DMS79 treated with DMSO at 0.1 percent for 48 hours (cell line): ENCODE measurements at regions not wholly inside any gene's neighbourhood (a gene's known extent, or its start where the extent isn't known, plus 50 kb on each side); places are given as distances from the start of the nearest gene placed in this dataset.
"Not testable (repeated sequence)": the region's sequence is repeated elsewhere in the genome, so short reads cannot be mapped to it uniquely, and the experiment has no call there.

Experiments
- DNase-seq: peaks from one replicate; lab custom pipeline; 2025; lab: John Stamatoyannopoulos, UW

DNA sequence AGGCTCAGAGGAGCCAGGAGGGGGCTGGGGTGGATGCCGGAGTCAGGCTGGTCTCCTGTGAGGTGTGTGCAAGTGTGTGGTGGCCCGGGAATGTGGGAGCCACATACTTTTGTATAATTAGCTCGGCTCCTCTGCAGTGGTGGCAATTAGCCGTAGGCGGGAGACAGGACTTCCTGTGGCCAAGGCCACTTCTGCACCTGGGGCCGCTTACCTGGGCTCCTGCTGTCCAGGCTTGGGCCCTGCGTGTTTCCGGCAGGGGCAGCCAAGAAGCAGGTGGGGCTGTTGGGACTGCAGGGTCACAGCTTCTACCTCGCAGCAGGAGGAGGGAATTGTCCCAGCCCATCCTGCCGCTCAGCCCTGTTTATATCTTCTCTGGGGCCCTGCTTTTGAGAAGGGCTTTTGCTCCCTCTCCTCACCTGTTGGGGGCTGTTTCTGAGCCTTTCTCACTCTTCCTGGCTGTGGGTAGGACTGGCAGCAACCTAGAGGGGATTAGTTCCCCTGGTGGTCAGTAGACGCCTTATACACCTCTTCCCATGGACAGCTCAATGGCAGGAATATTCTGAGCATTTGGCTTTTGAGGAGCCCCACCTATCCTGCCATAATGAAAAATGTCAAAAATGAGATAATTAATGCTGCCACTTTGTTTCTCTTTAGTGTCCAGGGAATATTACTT lies 145.4 kb upstream of the PITX1 start:
- peak; percentile 11 for DNase-seq

DNA sequence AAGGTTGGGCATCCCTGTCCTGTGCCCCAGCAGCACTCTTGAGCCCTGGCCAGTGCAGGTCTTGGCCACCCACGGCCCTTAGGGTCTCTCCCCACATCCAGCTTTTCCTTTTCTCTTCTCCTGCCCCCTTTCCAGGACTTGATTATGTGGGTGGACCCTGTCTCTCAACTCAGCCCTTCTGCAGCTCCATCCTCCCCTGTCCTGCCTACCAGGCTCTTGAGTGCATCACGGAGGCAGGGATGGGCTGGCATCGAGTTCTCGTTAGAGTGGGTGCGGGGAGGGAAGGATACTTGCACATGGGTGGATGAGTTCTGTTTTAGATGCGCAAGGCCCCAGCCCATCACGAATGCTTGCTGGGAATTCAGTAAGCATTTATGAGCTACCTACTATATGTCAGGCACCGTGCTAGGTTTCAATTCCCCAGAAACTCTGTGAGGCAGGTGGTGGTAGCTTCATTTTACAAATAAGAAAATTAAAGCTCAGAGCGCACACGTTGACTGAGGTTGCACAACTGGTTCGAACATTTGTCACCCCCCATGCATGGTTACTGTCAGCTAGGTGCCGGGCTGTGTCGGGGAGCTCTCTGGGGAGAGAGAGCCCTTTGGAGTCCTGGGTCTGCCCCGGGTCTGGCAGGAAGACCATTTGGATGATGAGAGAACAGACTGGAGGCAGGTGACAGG lies 144.6 kb upstream of the PITX1 start:
- no peak for DNase-seq

DNA sequence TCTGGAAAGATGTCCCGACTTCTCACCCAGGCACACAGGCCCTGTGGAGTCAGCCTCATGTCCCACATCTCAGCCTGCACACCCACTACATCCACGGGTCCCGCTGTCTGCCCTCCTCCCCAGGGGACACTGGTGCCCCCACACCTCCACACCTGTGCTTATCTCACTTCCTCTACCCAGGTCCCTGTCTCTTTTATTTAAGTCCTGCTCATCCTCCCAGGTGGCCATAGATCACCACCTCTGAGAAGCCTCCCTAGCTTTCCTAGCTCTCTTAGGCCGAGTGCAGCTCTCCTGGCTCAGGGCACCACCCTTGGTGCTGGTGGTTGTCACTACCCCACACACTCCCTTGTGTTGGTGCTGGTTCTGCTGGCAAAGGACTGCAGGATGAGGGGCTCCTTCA lies 143.6 kb upstream of the PITX1 start:
- DNase-seq = no peak

DNA sequence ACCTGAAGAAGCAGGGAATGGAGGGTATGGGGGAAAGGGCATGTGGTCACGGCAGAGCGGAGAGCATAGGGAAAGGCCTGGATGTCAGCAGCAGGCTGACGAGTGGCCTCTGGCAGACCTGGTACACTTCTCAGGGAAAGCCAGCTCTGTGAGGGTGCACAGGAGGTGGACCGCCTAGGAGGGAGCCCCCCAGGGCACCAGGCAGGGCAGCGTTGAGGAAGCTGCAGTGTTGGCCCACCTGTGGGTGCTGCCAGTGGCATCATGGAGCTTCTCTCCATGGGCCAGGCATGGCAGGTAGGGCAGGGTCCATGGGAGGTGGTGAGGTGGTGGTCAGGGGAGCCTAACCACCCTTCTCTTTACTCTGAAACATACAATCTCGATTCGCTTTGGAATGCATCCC lies 143.0 kb upstream of the PITX1 start:
- no peak for DNase-seq

DNA sequence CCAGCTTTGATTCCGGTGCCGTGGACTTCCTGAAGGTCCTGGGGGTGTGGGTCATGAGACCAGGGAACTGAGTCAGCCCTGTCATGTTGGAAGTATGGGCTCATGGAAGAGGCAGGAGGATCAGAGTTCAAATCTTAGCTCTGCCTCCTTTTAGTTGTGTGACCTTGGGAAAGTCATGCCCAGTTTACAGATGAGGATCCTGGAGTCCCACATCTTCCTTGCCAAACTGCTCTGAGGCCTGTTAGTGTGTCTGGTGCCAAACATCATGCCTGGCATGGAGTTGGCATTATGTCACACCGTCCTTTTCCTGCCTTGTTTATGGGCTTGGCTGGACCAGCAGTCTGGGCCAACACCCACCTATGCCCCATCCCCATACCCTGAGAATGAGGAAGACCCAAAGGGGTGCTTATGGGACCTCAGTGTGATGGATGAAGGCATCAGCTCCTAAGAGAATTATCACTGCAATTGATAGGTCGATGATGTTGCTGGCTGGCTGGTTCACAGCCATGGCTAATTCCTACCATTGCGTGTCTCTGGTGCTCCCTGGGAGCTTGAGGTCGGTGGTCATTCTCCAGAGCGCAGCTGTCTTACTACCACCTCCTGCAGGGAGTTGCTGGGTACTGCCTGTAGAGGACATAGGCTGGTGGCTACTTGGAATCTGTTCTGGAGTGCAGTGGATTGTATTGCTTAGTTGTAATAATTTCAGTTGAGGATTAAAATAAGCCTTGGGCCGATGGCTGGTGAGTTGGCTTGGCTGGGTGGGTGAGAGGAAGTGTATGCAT lies 140.5 kb upstream of the PITX1 start:
- no peak for DNase-seq

DNA sequence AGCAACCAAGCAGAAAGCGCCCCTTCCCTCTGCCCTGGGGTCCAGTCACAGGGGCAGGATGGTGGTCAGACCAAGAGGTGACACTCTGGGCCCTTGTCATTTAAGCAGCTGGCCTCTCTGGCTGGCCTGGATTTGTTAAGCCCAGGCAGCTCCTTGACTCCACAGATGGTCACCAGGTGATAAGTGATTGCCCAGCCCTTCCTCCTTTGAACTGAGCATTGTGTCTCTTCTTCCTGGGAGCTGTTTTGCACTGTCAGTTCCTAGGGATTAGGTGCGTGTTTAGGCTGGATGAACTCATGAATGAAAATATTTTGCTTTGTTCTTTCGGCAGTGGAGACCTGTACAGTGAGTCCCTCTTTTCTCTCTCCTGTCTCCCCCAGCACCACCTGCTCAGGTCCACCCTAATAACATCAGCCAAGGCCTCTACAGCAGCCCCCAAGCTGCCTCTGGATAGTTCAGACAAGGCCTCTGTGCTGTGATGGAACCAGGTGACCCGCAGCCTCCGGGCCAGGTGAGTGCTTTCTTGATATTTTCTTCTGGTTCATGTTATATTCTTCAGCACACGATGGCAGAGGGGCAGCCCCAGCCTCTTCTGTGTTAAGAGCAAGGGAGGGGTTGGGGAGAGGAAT lies 139.7 kb upstream of the PITX1 start:
- no peak for DNase-seq

DNA sequence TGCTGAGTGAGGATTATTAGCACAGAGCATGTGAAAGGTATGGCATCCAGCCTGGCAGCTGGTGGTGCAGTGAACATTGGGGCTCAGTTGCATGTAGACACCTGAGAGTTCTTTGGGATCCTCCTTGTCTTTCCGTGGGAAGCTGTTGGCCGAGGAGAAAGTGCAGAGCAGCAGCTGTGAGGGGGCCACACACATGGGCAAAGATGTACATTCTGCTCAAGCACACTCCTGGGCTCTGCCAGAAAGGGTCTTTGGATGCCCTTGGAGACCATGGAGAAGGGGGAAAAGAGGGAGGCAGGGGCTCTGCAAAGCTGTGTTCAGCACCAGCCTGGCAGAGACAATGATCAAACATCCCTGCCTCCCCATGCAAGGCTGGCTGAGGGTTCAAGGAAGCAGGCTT lies 138.7 kb upstream of the PITX1 start:
- no peak for DNase-seq

DNA sequence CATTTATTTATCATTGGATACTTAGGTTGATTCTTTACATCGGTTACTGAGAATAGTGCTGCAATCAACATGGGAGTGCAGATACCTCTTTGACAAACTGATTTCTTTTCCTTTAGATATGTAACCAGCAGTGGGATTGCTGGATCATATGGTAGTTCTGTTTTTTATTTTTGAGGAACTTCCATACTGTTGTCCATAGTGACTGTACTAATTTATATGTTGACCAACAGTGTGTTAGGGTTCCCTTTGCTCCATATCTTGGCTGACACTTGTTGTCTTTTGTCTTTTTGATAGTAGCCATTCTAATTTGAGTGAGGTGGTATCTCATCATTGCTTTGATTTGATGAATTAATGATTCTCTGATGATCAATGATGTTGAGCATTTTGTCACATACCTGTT lies 137.3 kb upstream of the PITX1 start:
- DNase-seq = no peak

DNA sequence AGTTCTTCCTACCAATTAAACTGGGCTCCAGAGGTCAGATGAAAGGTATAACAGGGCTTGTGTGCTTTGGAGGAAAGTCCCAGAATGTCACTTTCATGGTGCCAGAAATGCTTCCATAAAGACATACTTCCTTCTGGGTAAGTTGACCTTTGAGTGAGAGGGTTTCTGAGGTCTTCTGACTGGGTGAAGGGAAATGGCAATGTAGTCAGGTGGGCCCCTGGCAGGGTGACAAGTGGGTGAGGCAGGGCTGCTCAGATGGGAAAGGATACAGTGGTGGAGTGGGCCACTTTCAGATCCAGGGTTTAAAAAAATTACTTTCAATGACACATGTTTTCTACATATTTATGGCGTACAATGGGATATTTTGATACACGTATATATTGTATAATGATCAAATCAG lies 136.5 kb upstream of the PITX1 start:
- DNase-seq = no peak

DNA sequence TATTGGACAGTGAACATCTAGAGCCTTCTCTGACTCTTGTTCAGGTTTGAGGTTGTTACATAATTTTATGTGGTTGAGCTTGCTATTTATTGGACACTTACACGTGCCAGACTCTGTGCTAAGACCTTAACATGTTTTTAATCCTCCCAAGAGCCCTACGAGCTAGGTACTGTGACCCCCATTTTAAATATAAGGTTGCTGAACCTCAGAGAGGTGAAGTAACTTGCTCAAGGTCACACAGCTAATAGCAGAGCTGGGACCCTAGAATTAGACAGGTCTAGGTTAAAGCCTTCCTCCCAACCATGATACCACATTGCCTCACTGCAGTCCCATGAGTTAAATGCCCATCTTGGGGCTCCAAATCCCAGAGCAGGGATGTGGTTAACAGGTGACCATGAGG lies 135.7 kb upstream of the PITX1 start:
- no peak for DNase-seq

DNA sequence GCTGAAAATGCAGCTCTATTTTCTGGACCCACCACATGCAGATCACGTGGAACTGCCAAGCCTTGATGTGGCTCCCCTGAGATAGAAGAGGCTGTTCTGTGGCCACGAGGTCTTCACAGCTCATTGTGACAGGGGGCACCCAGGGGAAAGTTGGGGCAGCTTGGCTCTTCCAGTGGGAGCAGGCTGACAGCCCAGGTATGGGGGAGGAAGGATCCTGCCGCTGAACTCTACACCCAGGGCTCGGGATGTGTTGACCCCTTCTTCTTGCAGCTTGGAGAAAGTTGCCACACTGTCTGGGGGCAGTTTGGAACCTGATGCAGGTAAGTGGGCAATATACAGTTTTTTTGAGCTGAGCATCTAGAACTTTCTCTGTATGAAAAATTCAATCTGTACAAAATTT lies 133.6 kb upstream of the PITX1 start:
- DNase-seq = no peak

DNA sequence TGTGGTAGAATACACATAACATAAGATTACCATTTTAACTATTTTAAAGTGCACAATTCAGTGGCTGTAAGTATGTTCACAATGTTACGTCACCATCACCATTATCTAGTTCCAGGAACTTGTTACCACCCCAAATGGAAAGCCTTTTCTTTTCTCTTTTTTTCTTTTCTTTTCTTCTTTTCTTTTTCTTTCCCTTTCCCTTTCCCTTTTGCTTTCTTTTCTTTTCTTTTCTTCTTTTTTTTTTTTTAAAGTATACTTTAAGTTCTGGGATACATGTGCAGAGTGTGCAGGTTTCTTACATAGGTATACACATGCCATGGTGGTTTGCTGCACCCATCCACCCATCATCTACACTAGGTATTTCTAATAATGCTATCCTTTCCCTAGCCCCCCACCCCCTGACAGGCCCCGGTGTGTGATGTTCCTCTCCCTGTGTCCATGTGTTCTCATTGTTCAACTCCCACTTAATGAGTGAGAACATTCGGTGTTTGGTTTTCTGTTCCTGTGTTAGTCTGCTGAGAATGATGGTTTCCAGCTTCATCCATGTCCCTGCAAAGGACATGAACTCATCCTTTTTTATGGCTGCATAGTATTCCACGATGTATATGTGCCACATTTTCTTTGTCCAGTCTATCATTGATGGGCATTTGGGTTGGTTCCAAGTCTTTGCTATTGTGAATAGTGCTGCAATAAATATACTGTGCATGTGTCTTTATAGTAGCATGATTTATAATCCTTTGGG lies 131.0 kb upstream of the PITX1 start:
- not testable (repeated sequence) for DNase-seq

DNA sequence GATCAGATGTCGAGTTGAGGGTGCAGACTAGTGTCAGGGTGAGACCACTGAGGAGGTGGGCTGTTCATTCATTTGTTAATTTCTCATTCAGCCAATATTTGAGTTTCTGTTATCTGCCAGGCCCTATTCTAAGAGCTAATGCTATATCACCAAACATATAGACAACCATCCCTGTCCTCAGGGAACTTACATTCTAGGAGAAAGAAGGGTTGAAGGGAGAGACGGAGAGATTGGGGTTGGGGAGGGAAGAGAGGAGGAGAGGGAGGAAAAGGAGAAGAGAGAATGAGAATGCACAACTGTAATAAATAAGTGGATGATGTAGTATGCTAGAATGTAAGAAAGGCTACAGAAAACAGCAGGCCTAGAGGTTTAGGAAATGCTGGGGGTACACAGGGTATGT lies 129.9 kb upstream of the PITX1 start:
- DNase-seq = no peak

DNA sequence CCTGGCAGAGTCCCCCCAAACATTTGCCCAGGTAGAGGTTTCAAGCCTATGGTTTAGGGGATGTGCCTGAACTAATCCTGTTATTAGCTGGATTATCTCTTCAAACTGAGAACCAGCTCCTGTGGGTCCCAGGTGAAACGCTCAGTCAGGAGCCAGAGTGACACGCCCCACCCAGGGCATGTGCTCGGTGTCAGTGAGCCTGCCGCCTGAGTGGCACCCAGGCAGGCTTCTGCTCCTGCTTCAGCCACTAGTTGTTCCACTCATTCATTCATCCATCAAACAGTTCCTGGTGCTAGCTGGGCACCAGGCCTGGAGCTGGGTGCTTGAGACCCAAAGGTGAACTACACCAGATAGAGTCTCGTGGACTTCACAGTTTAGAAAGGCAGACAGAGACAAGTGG lies 129.4 kb upstream of the PITX1 start:
- no peak for DNase-seq

DNA sequence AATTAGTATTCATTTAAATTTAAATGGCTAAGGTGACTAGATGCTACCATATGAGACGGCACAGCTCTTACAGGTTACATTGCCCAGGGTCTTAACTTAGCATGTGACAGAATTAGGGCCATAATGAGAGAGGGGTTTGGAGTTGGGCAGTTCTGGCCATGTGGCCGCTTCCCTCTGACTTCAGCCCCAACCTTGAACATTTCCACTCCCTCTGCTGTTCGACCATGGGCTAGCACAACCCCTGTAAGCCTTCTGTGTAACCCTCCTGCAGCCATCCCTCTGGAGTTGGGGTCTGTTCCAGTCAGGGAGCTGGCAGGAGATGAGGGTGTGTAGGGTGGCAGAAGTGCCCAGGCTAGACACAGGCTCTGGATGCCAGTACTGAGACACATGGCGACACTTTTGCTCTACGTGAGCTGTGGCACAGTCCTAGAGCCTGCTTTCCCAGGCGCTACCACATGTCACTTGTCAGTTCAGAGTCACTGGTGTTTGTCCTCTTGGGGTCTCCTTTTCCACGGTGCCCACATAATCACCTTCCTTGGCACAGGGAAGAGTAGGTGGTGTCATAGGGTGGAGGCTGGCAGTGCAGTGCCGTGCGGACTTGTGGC lies 128.7 kb upstream of the PITX1 start:
- no peak for DNase-seq

DNA sequence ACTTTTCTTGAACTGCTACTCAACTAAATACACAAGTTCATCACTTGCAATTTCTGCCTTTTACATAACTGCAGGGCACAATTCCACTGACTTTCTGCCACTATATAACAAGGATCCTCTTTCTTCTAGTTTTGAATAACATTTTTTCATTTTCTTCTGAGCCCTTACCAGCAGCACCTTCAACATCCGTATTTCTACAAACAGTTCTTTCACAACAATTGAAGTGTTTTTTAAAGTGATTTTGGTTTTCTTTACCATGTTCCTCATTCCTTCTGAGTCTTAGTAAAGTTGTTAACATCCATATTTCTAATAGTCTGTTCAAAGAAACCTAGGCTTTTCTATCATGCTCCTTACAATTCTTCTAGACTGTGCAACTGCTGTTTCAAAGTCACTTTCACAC lies 127.2 kb upstream of the PITX1 start:
- DNase-seq = no peak

DNA sequence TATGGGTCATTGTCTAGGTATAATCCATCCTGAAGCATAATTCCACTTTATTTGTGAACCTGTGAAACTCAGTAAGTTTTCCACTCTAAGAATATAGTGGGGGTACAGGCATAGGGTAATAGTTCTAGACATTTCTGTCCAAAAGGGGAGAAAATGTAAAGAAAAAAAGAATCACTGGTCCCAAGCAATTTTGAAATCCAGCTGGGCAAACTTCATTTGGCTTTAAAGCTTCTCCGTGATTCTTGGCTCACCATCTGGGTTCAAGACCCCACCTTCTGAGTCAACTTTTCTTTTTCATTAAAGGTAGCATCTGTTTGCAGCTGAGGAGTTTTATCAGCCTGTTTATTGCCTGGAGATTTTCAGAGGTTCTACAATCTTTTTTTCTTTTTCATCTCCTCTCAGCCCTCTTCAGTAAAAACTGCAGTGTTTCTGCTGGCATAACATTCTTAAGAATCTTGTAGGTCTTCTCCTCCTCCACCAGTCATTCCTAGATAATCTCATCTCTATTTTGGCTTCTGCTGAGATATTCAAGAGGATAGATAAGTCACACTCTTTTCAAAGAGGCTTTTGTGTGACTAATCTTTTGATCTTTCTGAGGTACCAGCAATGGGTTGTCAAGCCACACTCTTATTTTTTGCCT lies 126.1 kb upstream of the PITX1 start:
- DNase-seq = no peak

DNA sequence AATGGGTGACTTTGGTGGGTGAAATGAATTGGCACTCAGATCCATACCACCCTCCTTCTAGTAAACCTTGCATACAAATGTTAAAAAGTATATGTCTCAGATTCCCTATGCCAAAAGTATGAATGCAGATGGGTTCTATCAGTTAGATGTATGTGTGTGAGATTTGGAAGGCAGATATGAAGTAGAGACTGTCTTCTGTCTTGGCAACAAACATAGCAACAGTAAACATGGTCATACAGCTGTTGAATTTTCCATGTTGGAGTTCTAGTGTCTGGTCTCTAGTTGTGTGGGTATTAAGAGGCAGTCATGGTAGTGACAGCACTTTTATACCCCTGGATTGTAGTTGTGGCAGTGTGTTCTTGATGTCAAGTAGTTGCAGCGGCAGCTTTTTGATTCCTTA lies 125.6 kb upstream of the PITX1 start:
- DNase-seq = no peak

DNA sequence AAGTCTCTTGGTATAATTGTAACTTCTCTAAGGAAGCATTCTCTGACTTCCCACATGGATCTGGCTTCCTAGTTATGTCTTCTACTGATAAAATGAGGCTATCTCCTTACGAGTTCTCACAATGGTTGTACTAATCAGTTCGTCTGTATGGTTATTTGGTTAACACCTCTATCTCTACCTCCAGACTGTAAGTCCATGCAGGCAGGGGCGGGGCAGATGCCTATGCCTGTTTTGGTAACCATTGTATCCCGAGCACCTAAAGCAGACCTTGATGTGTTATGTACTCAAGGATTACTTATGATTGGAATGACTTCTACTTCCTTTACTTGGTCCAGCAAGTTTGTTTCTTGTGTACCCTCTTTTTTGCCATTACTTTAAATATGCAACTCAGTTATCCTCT lies 125.0 kb upstream of the PITX1 start:
- no peak for DNase-seq

DNA sequence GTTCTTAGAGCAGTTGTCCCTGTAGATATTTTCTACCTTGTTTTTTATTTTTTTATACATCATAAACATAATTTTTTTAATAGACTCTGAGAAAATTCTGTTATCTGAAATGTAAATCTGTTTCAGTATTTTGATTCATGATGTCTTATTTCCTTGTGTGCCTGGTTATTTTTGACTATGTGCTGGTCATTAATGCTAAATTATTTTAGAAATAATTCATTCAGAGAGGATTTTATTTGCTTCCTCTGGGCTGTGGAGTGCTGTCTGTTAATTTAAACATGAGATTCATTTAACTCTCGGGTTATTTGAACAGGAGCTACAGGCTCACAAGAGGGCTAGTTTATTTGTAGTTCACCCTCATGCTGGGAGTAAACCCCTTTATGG lies 124.3 kb upstream of the PITX1 start:
- no peak for DNase-seq
